Ureter (tissue), 1 donor: ENCODE measurements at regions not wholly inside any gene's neighbourhood (a gene's known extent, or its start where the extent isn't known, plus 50 kb on each side); places are given as distances from the start of the nearest gene placed in this dataset.
"Not testable (repeated sequence)": the region's sequence is repeated elsewhere in the genome, so short reads cannot be mapped to it uniquely, and the experiment has no call there.

Experiments used
- DNase-seq: peaks from one replicate; pipeline ENCODE4 v3.0.0-alpha.2; 2020; ENCODE audit warnings: low spot score
- donor health status: DM: yes; HTN: yes; CAD: no.

- DNase-seq, result not testable (repeated sequence)
Measured at GRCh38 chr2:85941490-85941889, 52.7 kb upstream of the ST3GAL5 start.

DNA sequence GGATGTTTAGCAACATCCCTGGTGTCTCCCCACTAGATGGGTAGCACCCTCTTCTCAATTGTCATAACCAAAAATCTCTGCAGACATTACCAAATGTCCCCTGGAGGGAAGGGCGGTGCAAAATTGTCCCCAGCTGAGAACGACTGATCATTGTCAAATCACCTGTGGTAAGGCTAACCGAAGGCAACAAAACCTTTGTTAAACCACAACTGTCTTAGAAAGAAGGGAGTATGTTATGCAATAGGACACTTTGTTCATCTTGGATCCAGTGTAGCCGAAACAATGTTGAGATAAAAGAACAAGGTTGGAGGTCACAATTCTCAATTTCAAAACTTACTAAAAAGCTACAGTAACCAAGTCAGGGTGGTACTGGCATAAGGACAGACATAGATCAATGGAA is 50.3 kb upstream of the ST3GAL5 start:
- DNase-seq, result no peak
